ENCODE measurements at regions not wholly inside any gene's neighbourhood (a gene's known extent, or its start where the extent isn't known, plus 50 kb on each side); places are given as distances from the start of the nearest gene placed in this dataset.

GRCh38 chr5:137808503-137809135 lies 54.5 kb upstream of the HNRNPA0 start:
- peak; percentile 54 for DNase-seq (ENCODE audit: low spot score)

- DNase-seq (ENCODE audit: low spot score) = no peak
These were observed 52.3 kb upstream of the MYOT start for GRCh38 chr5:137815202-137815990.

All from kidney tubule cell (primary cell).